DMS79 (cell line): ENCODE measurements at regions not wholly inside any gene's neighbourhood (a gene's known extent, or its start where the extent isn't known, plus 50 kb on each side); places are given as distances from the start of the nearest gene placed in this dataset.
"Not testable (repeated sequence)": the region's sequence is repeated elsewhere in the genome, so short reads cannot be mapped to it uniquely, and the experiment has no call there.

Experiments used
- DNase-seq: peaks from one replicate; lab custom pipeline; 2025; lab: John Stamatoyannopoulos, UW

GRCh38 chr2:190742431-190742830, 93.5 kb downstream of the NAB1 start:
- no peak for DNase-seq

GRCh38 chr2:190744041-190744440, 95.2 kb downstream of the NAB1 start:
- DNase-seq, result no peak

- DNase-seq, result no peak
These were observed 98.3 kb downstream of the NAB1 start for GRCh38 chr2:190746971-190747761.

- DNase-seq, result no peak
These were observed 100.1 kb downstream of the NAB1 start for GRCh38 chr2:190748966-190749365.

- DNase-seq, result no peak
These were observed 107.0 kb downstream of the NAB1 start for GRCh38 chr2:190755772-190756415.

DNA sequence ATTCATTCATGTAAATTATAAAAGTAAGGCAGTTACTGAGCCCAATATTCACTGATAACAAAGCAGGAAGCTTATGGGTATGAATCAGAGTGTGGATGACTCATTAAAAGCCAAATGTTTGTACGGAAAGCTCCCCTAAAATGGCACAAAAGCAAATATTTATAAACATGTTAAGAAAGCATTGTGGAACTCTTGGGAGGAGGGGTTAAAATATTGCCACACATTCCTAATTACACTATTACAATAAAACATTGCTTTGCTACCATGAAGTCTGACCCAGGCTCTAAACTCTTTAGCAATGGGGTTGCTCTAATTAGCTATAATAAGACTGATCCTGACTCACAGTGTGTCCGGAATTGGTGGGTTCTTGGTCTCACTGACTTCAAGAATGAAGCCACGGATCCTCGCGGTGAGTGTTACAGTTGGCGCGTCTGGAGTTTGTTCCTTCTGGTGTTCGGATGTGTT, 110.9 kb downstream of the NAB1 start:
- DNase-seq, result no peak

DNA sequence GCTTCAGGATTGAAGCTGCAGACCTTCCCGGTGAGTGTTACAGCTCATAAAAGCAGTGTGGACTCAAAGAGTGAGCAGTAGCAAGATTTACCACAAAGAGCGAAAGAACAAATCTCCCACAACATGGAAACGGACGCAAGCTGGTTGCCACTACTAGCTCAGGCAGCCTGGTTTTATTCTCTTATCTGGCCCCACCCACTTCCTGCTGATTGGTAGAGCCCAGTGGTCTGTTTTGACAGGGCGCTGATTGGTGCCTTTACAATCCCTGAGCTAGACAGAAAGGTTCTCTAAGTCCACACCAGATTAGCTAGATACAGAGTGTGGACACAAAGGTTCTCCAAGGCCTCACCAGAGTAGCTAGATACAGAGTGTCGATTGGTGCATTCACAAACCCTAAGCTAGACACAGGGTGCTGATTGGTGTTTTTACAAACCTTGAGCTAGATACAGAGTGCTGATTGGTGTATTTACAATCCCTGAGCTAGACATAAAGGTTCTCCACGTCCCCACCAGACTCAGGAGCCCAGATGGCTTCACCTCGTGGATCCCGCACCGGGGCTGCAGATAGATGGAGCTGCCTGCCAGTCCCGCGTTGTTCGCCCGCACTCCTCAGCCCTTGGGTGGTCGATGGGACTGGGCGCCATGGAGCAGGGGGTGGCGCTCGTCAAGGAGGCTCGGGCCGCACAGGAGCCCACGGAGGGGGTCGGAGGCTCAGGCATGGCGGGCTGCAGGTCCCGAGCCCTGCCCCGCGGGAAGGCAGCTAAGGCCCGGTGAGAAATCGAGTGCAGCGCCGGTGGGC, 111.7 kb downstream of the NAB1 start:
- not testable (repeated sequence) for DNase-seq

DNA sequence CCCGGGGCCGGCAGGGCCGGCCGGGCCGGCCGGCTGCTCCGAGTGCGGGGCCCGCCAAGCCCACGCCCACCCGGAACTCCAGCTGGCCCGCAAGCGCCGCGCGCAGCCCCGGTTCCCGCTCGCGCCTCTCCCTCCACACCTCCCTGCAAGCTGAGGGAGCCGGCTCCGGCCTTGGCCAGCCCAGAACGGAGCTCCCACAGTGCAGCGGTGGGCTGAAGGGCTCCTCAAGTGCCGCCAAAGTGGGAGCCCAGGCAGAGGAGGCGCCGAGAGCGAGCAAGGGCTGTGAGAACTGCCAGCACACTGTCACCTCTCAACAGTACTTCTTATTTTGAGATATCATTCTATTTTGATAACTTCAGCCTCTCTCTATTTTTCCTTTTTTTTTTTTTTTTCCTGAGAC, 112.3 kb downstream of the NAB1 start:
- not testable (repeated sequence) for DNase-seq

- DNase-seq, result no peak
These were observed 113.7 kb downstream of the NAB1 start for GRCh38 chr2:190762566-190762965.

GRCh38 chr2:190763100-190763499, 114.2 kb downstream of the NAB1 start:
- DNase-seq, result no peak

DNA sequence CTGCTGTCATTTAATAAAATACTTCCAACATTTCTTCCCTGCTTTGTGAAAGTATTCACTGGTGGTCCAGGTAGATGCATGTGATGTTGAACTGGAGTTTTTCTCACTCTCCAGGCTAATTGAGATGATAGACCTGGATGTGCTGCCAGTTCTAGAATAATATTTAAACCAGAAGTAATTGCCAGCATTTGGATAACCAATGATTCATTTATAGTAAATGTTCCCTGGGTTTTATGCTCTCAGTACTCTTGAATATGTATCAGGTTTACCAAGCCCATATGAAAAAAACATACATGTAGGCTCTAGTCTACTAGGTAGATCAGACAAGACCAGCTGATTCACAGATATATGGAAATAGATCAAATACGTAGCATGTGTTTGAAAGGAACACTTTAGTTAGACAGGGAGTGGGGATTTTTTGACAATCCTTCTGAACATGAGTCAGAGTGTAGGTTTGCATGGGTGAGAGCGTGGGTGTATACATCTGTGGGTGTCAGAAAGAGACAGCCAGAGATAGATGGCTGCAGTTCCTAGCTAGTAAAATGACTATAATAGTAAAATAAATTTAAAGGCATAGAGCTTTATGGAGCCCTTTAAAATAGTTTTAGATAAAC, 115.1 kb downstream of the NAB1 start:
- DNase-seq, result no peak

DNA sequence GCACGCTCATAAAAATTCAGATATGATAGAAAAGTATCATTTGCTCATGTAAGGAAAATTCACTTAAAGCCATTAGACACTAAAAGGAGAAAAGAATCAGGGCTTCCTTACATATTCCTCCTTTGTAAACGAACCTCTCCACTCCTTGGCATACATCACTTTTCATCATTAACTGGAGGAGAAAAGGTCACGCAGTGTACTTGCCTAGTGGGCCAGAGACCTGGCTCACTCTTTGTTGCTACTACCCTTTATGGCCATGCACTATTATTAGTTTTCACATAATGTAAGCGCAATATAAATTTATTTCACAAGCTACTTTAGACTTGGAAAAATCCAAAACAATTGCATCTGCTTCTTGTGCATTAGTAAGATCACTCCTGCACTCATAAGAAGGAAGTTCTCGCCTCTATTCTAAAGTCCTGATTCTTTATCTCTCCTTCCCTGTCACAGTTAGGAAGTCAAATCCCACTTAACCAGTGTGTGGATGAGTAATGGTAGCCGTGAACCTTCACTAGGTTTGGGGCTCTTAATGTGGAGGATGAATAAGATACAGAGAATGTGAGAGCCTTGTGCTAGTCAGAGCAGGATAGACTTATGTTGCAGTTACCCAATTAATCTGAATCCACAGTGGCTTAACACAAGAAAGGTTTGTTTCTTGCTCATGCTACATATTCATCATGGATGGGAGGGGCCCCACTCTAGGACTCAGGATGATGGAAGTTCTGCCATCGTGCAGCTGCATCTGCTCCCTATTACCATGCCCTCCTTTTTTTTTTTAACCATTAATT, 115.0 kb upstream of the GLS start:
- DNase-seq, result no peak

DNA sequence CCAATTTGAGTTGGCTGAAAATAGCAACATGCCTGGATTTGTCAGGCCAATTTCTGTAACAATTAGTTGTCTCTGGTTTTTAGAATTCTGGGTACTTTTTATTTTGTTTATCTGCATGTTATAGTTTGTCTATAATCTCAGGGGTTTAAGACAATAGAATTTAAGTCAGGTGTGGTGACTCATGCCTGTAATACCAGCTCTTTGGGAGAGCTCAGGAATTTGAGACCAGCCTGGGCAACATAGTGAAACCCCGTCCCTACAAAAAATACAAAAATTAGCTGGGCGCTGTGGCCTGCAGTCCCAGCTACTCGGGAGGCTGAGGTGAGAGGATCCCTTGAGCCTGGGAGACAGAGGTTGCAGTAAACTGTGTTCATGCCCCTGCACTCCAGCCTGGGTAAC, 114.4 kb upstream of the GLS start:
- no peak for DNase-seq

- no peak for DNase-seq
These were observed 114.0 kb upstream of the GLS start for GRCh38 chr2:190766595-190766994.

DNA sequence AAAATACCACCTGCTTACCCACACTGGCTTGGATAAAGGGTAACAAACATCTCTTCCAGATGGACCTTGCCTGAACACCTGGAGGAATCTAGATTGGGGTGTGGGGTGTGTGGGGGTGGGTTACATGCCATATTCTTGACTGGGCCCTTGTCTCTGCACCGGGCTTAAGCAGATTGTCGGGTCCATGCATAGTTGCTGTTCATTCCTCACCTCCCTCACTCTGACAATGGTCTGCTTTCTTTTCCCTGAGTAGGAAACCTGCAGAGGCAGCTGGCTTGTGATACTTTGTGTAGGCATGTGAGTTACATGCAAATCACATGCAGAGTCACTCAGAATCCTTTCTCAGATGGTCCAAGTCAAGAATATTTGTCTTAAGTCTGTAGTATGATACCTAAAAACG, 112.8 kb upstream of the GLS start:
- no peak for DNase-seq

GRCh38 chr2:190769258-190769657, 111.4 kb upstream of the GLS start:
- no peak for DNase-seq

DNA sequence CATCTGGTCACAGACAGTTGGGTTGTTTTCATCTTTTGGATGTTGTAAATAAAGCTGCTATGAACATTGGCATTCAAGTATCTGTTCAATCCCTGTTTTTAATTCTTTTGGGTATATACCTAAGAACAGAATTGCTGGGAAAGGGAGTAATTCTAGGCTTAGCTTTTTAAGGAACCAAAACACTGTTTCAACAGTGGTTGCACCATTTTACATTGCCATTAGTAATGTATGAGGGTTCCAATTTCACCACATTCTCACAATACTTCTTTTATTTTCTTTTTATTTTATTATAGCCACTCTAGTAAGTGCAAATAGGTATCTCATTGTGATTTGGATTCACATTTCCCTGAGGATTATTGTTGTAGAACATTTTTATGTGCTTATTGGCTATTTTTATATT, 108.9 kb upstream of the GLS start:
- no peak for DNase-seq

DNA sequence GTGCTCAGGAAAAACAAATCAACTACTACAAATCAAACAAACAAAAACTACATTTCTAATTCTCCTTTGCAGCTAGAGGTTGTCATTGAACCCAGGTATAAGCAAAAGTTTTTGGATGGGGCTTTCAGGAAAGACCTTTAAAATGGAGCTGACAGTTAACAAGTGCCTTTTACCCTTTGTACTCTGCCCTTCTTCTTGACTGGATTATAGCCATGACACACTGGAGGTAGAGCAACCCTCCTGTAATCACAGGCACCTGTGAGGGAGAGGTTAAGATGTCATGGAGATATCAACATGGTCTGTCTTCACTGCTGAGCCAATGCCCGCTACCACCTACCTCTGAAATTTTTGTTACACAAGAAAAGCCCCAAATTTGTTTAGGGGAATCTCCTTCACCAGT, 100.0 kb upstream of the GLS start:
- DNase-seq, result no peak

DNA sequence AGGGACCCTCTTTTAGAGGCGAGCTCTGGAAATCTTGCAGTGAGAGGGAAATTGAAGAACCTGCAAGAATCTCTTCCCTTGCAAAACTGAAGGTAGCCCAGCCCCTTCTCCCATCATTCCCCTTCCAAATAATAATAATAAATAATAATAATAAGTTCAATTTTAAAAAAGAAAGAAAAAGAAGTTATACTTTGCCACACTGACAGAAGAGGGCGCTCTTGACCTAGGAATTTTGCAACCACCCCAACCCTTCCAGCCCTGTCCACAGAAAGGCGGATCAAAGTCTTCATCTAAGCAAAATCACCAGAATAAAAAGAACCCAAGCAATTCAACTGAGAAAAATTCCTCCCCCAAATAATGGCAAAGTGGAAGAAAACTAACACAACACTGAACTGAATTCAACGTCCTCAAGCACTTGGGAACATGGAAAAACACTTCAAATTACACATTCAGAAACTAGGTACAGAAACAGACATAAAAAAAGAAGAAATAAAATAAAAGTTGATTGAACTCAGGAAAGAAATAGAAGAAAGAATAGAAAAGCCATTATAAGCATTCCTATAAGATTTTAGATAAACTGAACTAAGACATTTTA, 98.9 kb upstream of the GLS start:
- peak; percentile 18 for DNase-seq

DNA sequence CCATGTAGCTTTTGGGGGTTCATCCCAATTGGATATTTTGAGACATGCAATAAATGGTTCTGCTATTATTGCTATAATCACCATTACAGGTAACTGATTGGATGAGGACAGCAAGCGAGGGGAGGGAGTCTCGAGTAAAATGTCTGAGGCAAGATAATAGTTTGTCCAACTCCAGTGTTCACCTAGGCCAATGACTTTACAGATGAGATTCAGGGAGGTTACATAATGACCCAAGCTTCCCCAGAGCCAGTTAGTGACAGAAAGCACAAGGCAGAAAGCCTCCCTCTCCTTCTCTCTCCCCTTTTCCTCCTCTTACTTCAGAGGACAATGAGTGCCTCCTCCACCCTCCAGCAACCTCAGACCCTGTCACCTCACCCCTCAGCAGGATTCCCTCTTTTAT, 98.4 kb upstream of the GLS start:
- no peak for DNase-seq
